ENCODE measurements at regions not wholly inside any gene's neighbourhood (a gene's known extent, or its start where the extent isn't known, plus 50 kb on each side); places are given as distances from the start of the nearest gene placed in this dataset.
"Not testable (repeated sequence)": the region's sequence is repeated elsewhere in the genome, so short reads cannot be mapped to it uniquely, and the experiment has no call there.

GRCh38 chr3:106837616-106838015 is 539.6 kb upstream of the CCDC54 start:
- Histone ChIP-seq H3K9me3 (ENCODE audit: control insufficient read depth in 2 of 2, insufficient read depth in 1 of 2, low read depth in 1 of 2, low read length in 1 of 2) (no peaks in the 10 kb centered on the region), H3K36me3 (ENCODE audit: control insufficient read depth in 2 of 2, insufficient read depth in 2 of 2, low read length in 1 of 2) (no peaks in the 10 kb centered on the region), H3K27me3 (ENCODE audit: control insufficient read depth in 1 of 2, insufficient read depth in 2 of 2, low read length in 2 of 2) (no peaks in the 10 kb centered on the region), H3K27ac (ENCODE audit: low read depth in 2 of 2, low read length in 1 of 2) (no peak overlapping the region), H3K4me3 (ENCODE audit: low read depth in 1 of 2, low read length in 2 of 2) (no peak overlapping the region), H3K4me1 (ENCODE audit: control insufficient read depth in 2 of 2, insufficient read depth in 2 of 2, low read length in 1 of 2) (no peaks in the 10 kb centered on the region)
- WGBS, 2 donors: 81 to 86% methylated on average over 3 of the region's 3 CpGs

DNA sequence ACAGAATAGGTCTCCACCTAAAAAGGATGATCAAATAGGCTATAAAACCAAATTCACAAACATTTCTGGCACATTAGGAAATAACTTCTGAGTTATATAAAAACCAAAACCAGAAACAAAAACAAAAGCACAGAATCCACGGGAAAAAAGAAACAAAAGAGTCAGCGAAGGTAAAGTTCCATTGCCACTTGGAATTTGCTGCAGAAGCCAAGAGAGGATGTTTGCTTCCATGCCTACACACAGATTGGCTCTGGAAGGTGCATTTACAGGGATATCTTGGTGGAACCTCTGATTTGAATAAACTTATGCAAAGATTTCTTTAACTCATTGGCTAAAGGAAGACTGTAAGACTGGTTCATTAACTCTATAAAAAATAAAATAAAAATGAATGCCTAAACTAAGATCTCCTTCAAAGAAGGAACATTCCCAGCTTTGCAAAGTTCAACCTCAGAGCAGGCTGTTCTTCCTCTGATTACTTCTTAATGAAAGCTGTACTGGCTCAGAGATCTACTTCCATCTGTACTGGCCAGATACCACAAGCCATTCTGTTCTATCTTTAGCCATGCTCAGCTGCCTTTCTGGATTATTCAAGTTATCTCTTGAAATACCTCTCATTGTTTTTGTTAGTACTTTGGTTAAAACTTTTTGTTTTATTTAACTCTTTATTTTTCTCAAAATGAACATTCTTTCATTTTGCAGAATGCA is 537.5 kb upstream of the CCDC54 start:
- H3K9me3 ChIP-seq (ENCODE audit: control insufficient read depth in 2 of 2, insufficient read depth in 1 of 2, low read depth in 1 of 2, low read length in 1 of 2): no peaks in the 10 kb centered on the region
- H3K4me3 ChIP-seq (ENCODE audit: low read depth in 1 of 2, low read length in 2 of 2): no peak overlapping the region
- 48 to 50% methylated on average over 2 of the region's 2 CpGs for WGBS, 2 donors
- no peaks in the 10 kb centered on the region for H3K4me1 ChIP-seq (ENCODE audit: control insufficient read depth in 2 of 2, insufficient read depth in 2 of 2, low read length in 1 of 2)
- H3K36me3 ChIP-seq (ENCODE audit: control insufficient read depth in 2 of 2, insufficient read depth in 2 of 2, low read length in 1 of 2): no peaks in the 10 kb centered on the region
- no peak overlapping the region for H3K27ac ChIP-seq (ENCODE audit: low read depth in 2 of 2, low read length in 1 of 2)
- no peaks in the 10 kb centered on the region for H3K27me3 ChIP-seq (ENCODE audit: control insufficient read depth in 1 of 2, insufficient read depth in 2 of 2, low read length in 2 of 2)

DNA sequence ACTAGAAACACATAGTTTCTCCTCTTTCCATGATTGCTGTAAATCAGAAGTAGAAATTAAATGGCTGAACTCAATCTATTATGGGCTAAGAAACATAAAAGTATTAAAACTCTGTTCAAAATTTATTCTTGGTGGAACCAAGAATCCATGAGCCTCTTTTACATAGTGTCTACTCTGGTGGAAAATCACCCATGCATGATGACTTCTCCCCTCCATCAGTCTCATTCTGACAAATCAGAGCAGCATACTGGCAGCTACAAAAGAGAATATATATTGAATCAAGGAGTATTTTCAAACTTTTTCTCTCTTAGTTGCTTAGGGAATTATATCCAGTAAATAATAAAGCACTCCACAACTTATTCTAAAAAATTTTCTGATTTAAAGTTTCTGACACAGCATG is 536.9 kb upstream of the CCDC54 start:
- no peaks in the 10 kb centered on the region for H3K27me3 ChIP-seq (ENCODE audit: control insufficient read depth in 1 of 2, insufficient read depth in 2 of 2, low read length in 2 of 2)
- H3K36me3 ChIP-seq (ENCODE audit: control insufficient read depth in 2 of 2, insufficient read depth in 2 of 2, low read length in 1 of 2): no peaks in the 10 kb centered on the region
- no peak overlapping the region for H3K4me3 ChIP-seq (ENCODE audit: low read depth in 1 of 2, low read length in 2 of 2)
- H3K4me1 ChIP-seq (ENCODE audit: control insufficient read depth in 2 of 2, insufficient read depth in 2 of 2, low read length in 1 of 2): no peaks in the 10 kb centered on the region
- H3K9me3 ChIP-seq (ENCODE audit: control insufficient read depth in 2 of 2, insufficient read depth in 1 of 2, low read depth in 1 of 2, low read length in 1 of 2): no peaks in the 10 kb centered on the region
- no peak overlapping the region for H3K27ac ChIP-seq (ENCODE audit: low read depth in 2 of 2, low read length in 1 of 2)

DNA sequence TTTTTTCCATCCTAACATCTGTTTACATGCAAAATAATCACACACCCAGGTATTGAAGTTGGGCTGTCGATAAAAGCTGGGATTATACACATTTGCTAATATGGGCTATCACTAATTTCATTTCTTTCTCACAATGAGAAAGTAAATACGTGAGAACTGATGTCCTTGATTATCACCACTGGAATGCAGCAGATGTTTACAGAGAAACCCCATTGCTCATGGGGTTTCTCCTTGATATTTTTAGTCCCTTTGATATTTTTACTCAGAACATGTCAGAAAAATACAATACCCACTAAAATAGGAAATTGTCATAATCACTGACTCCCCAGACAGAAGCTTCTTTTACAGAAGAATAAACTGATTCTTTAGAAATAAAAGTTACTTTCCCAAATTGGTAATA is 535.1 kb upstream of the CCDC54 start:
- no peak overlapping the region for H3K27ac ChIP-seq (ENCODE audit: low read depth in 2 of 2, low read length in 1 of 2)
- WGBS, 2 donors: 55 to 70% methylated on average over 2 of the region's 2 CpGs
- no peaks in the 10 kb centered on the region for H3K4me1 ChIP-seq (ENCODE audit: control insufficient read depth in 2 of 2, insufficient read depth in 2 of 2, low read length in 1 of 2)
- no peaks in the 10 kb centered on the region for H3K9me3 ChIP-seq (ENCODE audit: control insufficient read depth in 2 of 2, insufficient read depth in 1 of 2, low read depth in 1 of 2, low read length in 1 of 2)
- H3K36me3 ChIP-seq (ENCODE audit: control insufficient read depth in 2 of 2, insufficient read depth in 2 of 2, low read length in 1 of 2): no peaks in the 10 kb centered on the region
- no peak overlapping the region for H3K4me3 ChIP-seq (ENCODE audit: low read depth in 1 of 2, low read length in 2 of 2)
- no peaks in the 10 kb centered on the region for H3K27me3 ChIP-seq (ENCODE audit: control insufficient read depth in 1 of 2, insufficient read depth in 2 of 2, low read length in 2 of 2)

DNA sequence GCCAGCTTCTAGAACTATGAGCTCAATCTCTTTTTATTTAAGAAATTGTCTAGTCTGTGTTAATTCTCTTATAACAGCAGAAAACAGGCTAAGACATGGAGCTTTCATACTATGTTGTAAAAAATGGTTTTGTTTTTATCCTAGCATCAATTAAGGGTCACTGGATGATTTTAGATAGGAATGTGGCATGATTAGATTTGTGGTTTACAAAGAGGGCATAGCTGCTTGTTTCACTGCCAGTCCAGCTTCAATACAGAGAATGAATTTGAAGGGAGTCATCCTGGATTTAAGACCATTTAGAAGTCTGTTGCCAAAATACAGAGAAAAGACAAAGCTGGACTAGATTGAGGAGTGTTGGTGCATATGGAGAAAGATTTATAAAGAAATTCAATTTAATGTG is 532.6 kb upstream of the CCDC54 start:
- Histone ChIP-seq H3K27me3 (ENCODE audit: control insufficient read depth in 1 of 2, insufficient read depth in 2 of 2, low read length in 2 of 2) (no peaks in the 10 kb centered on the region), H3K36me3 (ENCODE audit: control insufficient read depth in 2 of 2, insufficient read depth in 2 of 2, low read length in 1 of 2) (no peaks in the 10 kb centered on the region), H3K4me1 (ENCODE audit: control insufficient read depth in 2 of 2, insufficient read depth in 2 of 2, low read length in 1 of 2) (no peaks in the 10 kb centered on the region), H3K9me3 (ENCODE audit: control insufficient read depth in 2 of 2, insufficient read depth in 1 of 2, low read depth in 1 of 2, low read length in 1 of 2) (no peaks in the 10 kb centered on the region), H3K27ac (ENCODE audit: low read depth in 2 of 2, low read length in 1 of 2) (no peak overlapping the region), H3K4me3 (ENCODE audit: low read depth in 1 of 2, low read length in 2 of 2) (no peak overlapping the region)

GRCh38 chr3:106848099-106848498 is 529.1 kb upstream of the CCDC54 start:
- Histone ChIP-seq H3K36me3 (ENCODE audit: control insufficient read depth in 2 of 2, insufficient read depth in 2 of 2, low read length in 1 of 2) (no peaks in the 10 kb centered on the region), H3K4me1 (ENCODE audit: control insufficient read depth in 2 of 2, insufficient read depth in 2 of 2, low read length in 1 of 2) (no peaks in the 10 kb centered on the region), H3K9me3 (ENCODE audit: control insufficient read depth in 2 of 2, insufficient read depth in 1 of 2, low read depth in 1 of 2, low read length in 1 of 2) (no peaks in the 10 kb centered on the region), H3K4me3 (ENCODE audit: low read depth in 1 of 2, low read length in 2 of 2) (no peak overlapping the region), H3K27me3 (ENCODE audit: control insufficient read depth in 1 of 2, insufficient read depth in 2 of 2, low read length in 2 of 2) (no peaks in the 10 kb centered on the region), H3K27ac (ENCODE audit: low read depth in 2 of 2, low read length in 1 of 2) (no peak overlapping the region)
- 83 to 92% methylated on average over 2 of the region's 2 CpGs for WGBS, 2 donors

GRCh38 chr3:106850437-106850836 is 526.8 kb upstream of the CCDC54 start:
- no peak overlapping the region for H3K27ac ChIP-seq (ENCODE audit: low read depth in 2 of 2, low read length in 1 of 2)
- H3K36me3 ChIP-seq (ENCODE audit: control insufficient read depth in 2 of 2, insufficient read depth in 2 of 2, low read length in 1 of 2): no peaks in the 10 kb centered on the region
- no peaks in the 10 kb centered on the region for H3K27me3 ChIP-seq (ENCODE audit: control insufficient read depth in 1 of 2, insufficient read depth in 2 of 2, low read length in 2 of 2)
- H3K4me3 ChIP-seq (ENCODE audit: low read depth in 1 of 2, low read length in 2 of 2): no peak overlapping the region
- H3K9me3 ChIP-seq (ENCODE audit: control insufficient read depth in 2 of 2, insufficient read depth in 1 of 2, low read depth in 1 of 2, low read length in 1 of 2): no peaks in the 10 kb centered on the region
- 79 to 80% methylated on average over 3 of the region's 3 CpGs for WGBS, 2 donors
- H3K4me1 ChIP-seq (ENCODE audit: control insufficient read depth in 2 of 2, insufficient read depth in 2 of 2, low read length in 1 of 2): no peaks in the 10 kb centered on the region

DNA sequence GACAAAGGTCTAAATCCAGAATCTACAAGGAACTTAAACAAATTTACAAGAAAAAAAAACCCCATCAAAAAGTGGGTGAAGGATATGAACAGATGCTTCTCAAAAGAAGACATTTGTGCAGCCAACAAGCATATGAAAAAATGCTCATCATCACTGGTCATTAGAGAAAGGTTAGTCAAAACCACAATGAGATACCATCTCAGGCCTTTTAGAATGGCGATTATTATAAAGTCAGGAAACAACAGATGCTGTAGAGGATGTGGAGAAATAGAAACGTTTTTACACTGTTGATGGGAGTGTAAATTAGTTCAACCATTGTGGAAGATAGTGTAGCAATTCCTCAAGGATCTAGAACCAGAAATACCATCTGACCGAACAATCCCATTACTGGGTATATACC is 518.9 kb upstream of the CCDC54 start:
- 53 to 59% methylated on average over 3 of the region's 3 CpGs for WGBS, 2 donors
- not testable (repeated sequence) for H3K4me3 ChIP-seq (ENCODE audit: low read depth in 1 of 2, low read length in 2 of 2); H3K4me1 ChIP-seq (ENCODE audit: control insufficient read depth in 2 of 2, insufficient read depth in 2 of 2, low read length in 1 of 2); H3K36me3 ChIP-seq (ENCODE audit: control insufficient read depth in 2 of 2, insufficient read depth in 2 of 2, low read length in 1 of 2); H3K27ac ChIP-seq (ENCODE audit: low read depth in 2 of 2, low read length in 1 of 2); H3K9me3 ChIP-seq (ENCODE audit: control insufficient read depth in 2 of 2, insufficient read depth in 1 of 2, low read depth in 1 of 2, low read length in 1 of 2); H3K27me3 ChIP-seq (ENCODE audit: control insufficient read depth in 1 of 2, insufficient read depth in 2 of 2, low read length in 2 of 2)

DNA sequence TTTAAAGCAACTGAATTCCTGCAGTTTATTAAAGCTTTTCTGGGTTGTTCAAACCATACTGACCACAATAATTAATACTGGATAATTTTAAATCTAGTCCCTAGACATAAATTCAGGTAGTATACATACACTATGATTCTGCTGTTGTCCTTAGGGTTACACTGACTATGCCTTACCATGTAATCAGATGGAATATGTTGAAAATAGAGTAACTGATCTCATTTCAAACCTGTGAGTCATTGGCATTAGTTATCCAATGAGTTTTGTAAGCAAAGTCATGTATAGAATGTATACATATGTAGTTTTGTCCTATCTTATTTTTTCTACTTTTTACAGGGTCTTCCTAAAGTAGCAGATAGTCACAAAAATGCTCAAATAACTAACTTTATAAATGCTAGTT is 517.1 kb upstream of the CCDC54 start:
- Histone ChIP-seq H3K4me1 (ENCODE audit: control insufficient read depth in 2 of 2, insufficient read depth in 2 of 2, low read length in 1 of 2) (no peaks in the 10 kb centered on the region), H3K36me3 (ENCODE audit: control insufficient read depth in 2 of 2, insufficient read depth in 2 of 2, low read length in 1 of 2) (no peaks in the 10 kb centered on the region), H3K9me3 (ENCODE audit: control insufficient read depth in 2 of 2, insufficient read depth in 1 of 2, low read depth in 1 of 2, low read length in 1 of 2) (no peaks in the 10 kb centered on the region)

GRCh38 chr3:106862067-106862466 is 515.2 kb upstream of the CCDC54 start:
- WGBS, 2 donors: 40 to 51% methylated on average over 3 of the region's 3 CpGs

More for the DNA sequence above, 517.1 kb upstream of the CCDC54 start:
- Histone ChIP-seq H3K27me3 (ENCODE audit: control insufficient read depth in 1 of 2, insufficient read depth in 2 of 2, low read length in 2 of 2) (no peaks in the 10 kb centered on the region), H3K27ac (ENCODE audit: low read depth in 2 of 2, low read length in 1 of 2) (no peak overlapping the region), H3K4me3 (ENCODE audit: low read depth in 1 of 2, low read length in 2 of 2) (no peak overlapping the region)

More at GRCh38 chr3:106862067-106862466, 515.2 kb upstream of the CCDC54 start:
- H3K27me3 ChIP-seq (ENCODE audit: control insufficient read depth in 1 of 2, insufficient read depth in 2 of 2, low read length in 2 of 2): no peaks in the 10 kb centered on the region
- H3K36me3 ChIP-seq (ENCODE audit: control insufficient read depth in 2 of 2, insufficient read depth in 2 of 2, low read length in 1 of 2): no peaks in the 10 kb centered on the region
- H3K9me3 ChIP-seq (ENCODE audit: control insufficient read depth in 2 of 2, insufficient read depth in 1 of 2, low read depth in 1 of 2, low read length in 1 of 2): no peaks in the 10 kb centered on the region
- H3K4me1 ChIP-seq (ENCODE audit: control insufficient read depth in 2 of 2, insufficient read depth in 2 of 2, low read length in 1 of 2): no peaks in the 10 kb centered on the region
- no peak overlapping the region for H3K27ac ChIP-seq (ENCODE audit: low read depth in 2 of 2, low read length in 1 of 2)
- no peak overlapping the region for H3K4me3 ChIP-seq (ENCODE audit: low read depth in 1 of 2, low read length in 2 of 2)
